ENCODE measurements at regions not wholly inside any gene's neighbourhood (a gene's known extent, or its start where the extent isn't known, plus 50 kb on each side); places are given as distances from the start of the nearest gene placed in this dataset.

DNA sequence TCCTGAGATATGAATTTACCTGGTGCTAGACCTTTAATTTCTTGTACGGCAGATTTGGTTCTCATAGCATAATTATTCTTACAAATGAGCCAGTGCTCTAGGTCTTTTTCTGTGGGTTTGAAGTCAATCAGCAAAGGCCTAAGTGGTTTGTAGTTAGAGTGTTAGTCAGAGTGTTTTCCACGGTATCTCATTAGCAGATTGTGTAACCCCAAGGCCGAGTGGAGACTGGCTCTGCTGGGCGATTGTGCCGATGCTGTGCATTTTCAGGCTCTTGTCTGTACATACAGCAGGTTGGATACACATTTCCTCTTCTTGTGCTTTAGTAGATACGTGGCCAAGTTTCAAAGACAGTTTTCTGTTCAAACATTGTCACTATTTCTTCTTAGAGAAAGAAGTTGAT is 78.6 kb upstream of the CA10 start:
- TF ChIP-seq, protein P1, sequence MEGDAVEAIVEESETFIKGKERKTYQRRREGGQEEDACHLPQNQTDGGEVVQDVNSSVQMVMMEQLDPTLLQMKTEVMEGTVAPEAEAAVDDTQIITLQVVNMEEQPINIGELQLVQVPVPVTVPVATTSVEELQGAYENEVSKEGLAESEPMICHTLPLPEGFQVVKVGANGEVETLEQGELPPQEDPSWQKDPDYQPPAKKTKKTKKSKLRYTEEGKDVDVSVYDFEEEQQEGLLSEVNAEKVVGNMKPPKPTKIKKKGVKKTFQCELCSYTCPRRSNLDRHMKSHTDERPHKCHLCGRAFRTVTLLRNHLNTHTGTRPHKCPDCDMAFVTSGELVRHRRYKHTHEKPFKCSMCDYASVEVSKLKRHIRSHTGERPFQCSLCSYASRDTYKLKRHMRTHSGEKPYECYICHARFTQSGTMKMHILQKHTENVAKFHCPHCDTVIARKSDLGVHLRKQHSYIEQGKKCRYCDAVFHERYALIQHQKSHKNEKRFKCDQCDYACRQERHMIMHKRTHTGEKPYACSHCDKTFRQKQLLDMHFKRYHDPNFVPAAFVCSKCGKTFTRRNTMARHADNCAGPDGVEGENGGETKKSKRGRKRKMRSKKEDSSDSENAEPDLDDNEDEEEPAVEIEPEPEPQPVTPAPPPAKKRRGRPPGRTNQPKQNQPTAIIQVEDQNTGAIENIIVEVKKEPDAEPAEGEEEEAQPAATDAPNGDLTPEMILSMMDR (IDR thresholded peaks at IDR 0.05): no peak
- TF ChIP-seq POLR2A (IDR thresholded peaks at IDR 0.05): no peak

Data from esophagus squamous epithelium (tissue), 4 donors.